Right atrium auricular region (tissue), 2 donors: ENCODE measurements at regions not wholly inside any gene's neighbourhood (a gene's known extent, or its start where the extent isn't known, plus 50 kb on each side); places are given as distances from the start of the nearest gene placed in this dataset.
A peak's percentile ranks its signal among the peaks of the same experiment; 100 is the strongest.
"Not testable (repeated sequence)": the region's sequence is repeated elsewhere in the genome, so short reads cannot be mapped to it uniquely, and the experiment has no call there.

Experiments used
- DNase-seq: peaks from one replicate; pipeline ENCODE4 v3.0.0-alpha.2; 2019; ENCODE audit warnings: low spot score
- H3K27ac ChIP-seq, 2 donors: fragments of 200-600 bp; sonication (generic); 1 replicate in 1 of 2; 2 replicates in 1 of 2; pipeline ENCODE4 v1.5.1; 2016 to 2019
- H3K27me3 ChIP-seq, 2 donors: fragments of 200-600 bp; sonication (generic); one replicate each; pipeline versions ENCODE4 v1.5.1 to v1.6.0; 2017 to 2019
- H3K36me3 ChIP-seq: fragments of 200-600 bp; sonication (generic); one replicate; pipeline ENCODE4 v1.5.1; 2016
- H3K4me1 ChIP-seq, 2 donors: fragments of 200-600 bp; sonication (generic); one replicate each; pipeline versions ENCODE4 v1.5.1 to v1.6.0; 2017 to 2019
- H3K4me3 ChIP-seq, 2 donors: fragments of 200-600 bp; sonication (generic); 1 replicate in 1 of 2; 2 replicates in 1 of 2; pipeline ENCODE4 v1.5.1; 2017 to 2019; ENCODE audit warnings: mild to moderate bottlenecking in 1 of 2, moderate library complexity in 1 of 2
- H3K9me3 ChIP-seq, 2 donors: fragments of 200-600 bp; sonication (generic); one replicate each; pipeline ENCODE4 v1.5.1; 2019
- CTCF ChIP-seq, 2 donors: fragments of 200-600 bp; sonication (generic); IDR thresholded peaks; one replicate each; pipeline ENCODE4 v1.5.1; 2019; ENCODE audit warnings: antibody characterized with exemption in 2 of 2

DNA sequence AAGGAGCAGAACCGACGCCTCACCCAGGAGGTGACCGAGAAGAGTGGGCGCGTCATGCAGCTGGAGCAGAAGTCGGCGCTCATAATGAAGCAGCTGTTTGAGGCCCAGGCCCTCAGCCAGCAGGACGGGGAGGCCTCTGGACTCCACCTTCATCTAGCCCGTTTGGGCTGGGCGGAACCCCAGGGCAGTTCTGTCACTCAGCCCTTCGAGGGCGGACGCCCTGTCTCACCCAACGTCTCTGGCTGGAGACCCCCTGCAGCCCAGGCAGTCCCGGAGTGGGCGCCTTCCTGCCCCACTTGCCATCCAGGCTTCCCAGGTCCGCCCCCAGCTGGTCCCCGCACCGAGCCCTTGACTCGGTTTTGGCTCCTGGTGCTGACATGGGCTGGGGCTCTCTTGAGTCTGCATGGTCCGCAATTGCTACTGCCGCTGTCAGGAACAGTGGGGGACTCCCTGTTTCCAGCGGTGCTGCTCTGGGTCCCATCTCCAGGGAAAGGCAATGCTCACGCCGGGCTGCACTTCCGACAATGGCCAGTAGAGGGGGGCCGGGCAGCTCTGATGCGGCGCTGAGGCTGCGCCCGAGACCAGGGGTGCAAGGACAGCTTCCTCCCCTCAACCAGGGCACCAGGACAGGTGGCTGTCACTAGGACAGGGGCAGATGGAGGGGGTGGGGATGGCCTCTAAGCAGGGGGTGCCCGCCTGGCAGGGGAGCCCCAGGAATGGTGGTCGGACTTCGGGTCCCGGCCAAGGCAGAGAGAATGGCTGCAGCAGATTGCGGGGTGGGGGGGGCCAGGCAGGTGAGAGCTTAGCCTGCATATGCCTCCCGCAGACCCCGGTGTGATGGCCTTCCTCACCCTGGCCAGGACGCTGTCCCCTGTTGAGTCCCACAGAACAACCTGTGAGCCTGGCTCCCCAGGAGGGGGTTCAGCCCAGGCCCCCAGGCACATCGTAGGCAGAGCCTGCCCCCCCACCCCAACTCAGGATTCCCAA is 71.2 kb upstream of the KCTD7 start:
- Histone ChIP-seq H3K36me3 (peaks cover 21% of the 10 kb centered on the region), H3K9me3 (no peaks in the 10 kb centered on the region), H3K27me3 (no peaks in the 10 kb centered on the region), H3K27ac (no peak overlapping the region), H3K4me1 (peaks cover 0 to 12% of the 10 kb centered on the region in 2 donors), H3K4me3 (no peak overlapping the region)
- peak; percentile 98 to 99 for TF ChIP-seq CTCF (IDR thresholded peaks at IDR 0.05)
- DNase-seq = no peak

DNA sequence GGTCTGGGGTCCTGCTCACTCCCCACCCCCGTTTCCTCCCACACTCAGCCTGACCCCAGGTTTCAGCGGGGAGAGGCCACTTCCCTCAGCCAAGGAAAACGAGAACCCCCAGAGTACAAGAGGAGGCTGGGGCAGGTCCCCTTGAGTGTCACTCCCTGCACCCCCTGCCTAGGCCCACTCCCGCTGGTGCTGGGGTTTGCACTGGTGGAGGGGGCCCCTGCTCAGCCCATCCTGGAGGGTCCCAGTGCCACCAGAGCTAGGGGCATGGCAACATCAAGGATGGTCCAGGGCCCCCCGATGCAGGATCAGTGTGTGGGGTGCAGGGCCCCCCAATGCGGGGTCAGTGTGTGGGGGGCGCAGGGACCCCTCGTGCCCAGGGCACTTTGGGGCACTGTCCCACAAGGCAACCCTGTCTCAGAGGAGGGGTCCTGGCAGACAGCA is 70.5 kb upstream of the KCTD7 start:
- peaks cover 0 to 12% of the 10 kb centered on the region in 2 donors for H3K4me1 ChIP-seq
- no peak overlapping the region for H3K4me3 ChIP-seq
- no peak overlapping the region for H3K27ac ChIP-seq
- H3K9me3 ChIP-seq = no peaks in the 10 kb centered on the region
- TF ChIP-seq CTCF (IDR thresholded peaks at IDR 0.05) = no peak
- no peaks in the 10 kb centered on the region for H3K27me3 ChIP-seq
- no peak for DNase-seq
- H3K36me3 ChIP-seq = peaks cover 16% of the 10 kb centered on the region

GRCh38 chr7:66558660-66559465 is 69.8 kb upstream of the KCTD7 start:
- no peak for TF ChIP-seq CTCF (IDR thresholded peaks at IDR 0.05)
- Histone ChIP-seq H3K4me3 (no peak overlapping the region), H3K36me3 (peaks cover 12% of the 10 kb centered on the region), H3K27me3 (no peaks in the 10 kb centered on the region), H3K4me1 (peaks cover 0 to 12% of the 10 kb centered on the region in 2 donors), H3K9me3 (no peaks in the 10 kb centered on the region), H3K27ac (no peak overlapping the region)
- no peak for DNase-seq

GRCh38 chr7:66564045-66564444 is 64.6 kb upstream of the KCTD7 start:
- Histone ChIP-seq H3K27ac (no peak overlapping the region), H3K27me3 (no peaks in the 10 kb centered on the region), H3K4me1 (no peaks in the 10 kb centered on the region), H3K4me3 (no peak overlapping the region), H3K36me3 (peaks cover 12% of the 10 kb centered on the region), H3K9me3 (no peaks in the 10 kb centered on the region)
- no peak for TF ChIP-seq CTCF (IDR thresholded peaks at IDR 0.05)
- no peak for DNase-seq

DNA sequence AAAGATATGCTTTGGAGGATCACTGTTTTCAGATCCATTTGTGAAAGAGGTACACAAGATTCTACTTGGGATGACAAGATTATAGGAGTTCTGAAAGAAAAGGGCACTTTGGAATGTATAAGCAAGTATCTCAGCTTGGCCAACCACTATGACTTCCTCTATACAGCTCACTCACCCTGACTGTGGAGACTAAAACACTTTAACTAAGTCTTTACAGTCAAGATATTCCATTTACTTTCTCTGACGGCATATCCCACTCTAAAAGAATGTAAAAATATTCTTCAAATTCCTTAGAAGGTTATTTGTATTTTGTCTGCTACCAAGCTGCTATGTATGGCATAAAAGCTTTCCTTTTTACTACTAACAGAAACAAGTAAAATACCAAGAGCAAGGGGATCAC is 58.5 kb upstream of the KCTD7 start:
- DNase-seq, H3K27me3 ChIP-seq, H3K4me1 ChIP-seq, H3K27ac ChIP-seq, H3K9me3 ChIP-seq, H3K4me3 ChIP-seq: not testable (repeated sequence)
- peaks cover 48% of the 10 kb centered on the region for H3K36me3 ChIP-seq

DNA sequence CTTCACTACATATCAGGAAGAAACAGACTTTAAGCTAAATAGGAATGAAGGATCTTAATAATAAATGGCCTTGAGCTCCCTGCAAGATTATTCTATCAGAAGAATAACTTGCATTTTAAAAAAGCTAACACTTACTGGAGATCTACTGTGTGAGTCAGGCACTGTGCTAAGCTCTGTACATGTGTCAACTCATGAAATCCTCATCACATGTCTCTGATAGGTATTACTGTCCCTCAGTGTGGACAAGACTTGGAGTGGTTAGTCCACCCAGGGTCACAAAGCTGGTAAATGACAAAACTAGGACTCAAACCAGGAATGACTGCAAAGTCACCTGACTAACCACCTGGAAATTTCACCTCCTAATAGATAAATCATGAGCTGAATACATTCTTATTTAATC is 57.1 kb upstream of the KCTD7 start:
- H3K9me3 ChIP-seq = no peaks in the 10 kb centered on the region
- no peak for TF ChIP-seq CTCF (IDR thresholded peaks at IDR 0.05)
- H3K4me3 ChIP-seq = no peak overlapping the region
- no peaks in the 10 kb centered on the region for H3K27me3 ChIP-seq
- H3K36me3 ChIP-seq = peaks cover 51% of the 10 kb centered on the region
- H3K4me1 ChIP-seq = no peaks in the 10 kb centered on the region
- no peak for DNase-seq
- H3K27ac ChIP-seq = no peak overlapping the region

DNA sequence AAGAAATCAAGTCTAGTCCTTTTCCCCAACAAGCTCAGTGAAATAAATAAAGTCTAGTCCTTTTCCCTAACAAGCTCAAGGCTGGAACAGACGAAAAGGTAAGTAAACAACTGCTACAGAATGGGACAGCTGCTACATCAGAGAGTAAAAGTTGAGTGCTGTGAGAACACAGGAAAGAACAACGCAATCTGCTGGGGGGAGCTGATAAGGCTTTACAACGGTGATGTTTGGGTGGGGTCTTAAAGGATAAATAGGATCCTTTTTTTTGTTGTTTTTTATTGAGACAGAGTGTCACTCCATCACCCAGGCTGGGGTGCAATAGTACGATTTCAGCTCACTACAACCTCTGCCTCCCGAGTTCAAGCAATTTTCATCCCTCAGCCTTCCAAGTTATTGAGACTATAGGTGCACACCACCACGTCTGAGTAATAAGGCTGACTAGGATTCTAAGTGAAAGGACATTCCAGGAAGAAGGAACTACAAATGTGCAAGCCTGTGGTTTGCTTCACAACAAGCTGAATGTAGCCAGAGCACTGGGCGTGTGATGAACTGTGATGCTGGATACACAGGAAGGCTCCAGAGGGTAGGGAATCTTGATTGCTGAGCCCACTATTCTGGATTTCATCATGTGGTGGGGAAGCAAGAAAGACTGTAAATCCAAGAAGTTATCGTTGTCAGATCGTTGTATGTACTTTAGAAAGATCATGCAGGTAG is 54.7 kb upstream of the KCTD7 start:
- not testable (repeated sequence) for H3K4me3 ChIP-seq, DNase-seq, H3K27ac ChIP-seq, H3K4me1 ChIP-seq, H3K9me3 ChIP-seq, H3K27me3 ChIP-seq
- peaks cover 44% of the 10 kb centered on the region for H3K36me3 ChIP-seq

DNA sequence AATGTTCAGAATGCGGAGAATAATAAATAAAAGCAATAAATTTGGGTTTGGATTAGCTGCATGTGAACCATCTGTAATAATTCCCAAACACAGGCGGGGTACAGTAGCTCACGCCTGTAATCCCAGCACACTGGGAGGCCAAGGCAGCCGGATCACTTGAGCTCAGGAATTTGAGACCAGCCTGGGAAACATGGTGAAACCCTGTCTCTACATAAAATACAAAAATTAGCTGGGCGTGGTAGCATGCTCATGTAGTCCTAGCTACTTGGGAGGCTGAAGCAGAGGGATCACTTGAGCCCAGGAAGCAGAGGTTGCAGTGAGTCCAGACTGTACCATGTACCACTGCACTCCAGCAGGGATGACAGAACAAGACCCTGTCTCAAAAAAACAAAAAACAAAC is 53.9 kb upstream of the KCTD7 start:
- not testable (repeated sequence) for H3K4me3 ChIP-seq, H3K9me3 ChIP-seq, H3K27me3 ChIP-seq, H3K27ac ChIP-seq, H3K4me1 ChIP-seq, DNase-seq
- peaks cover 44% of the 10 kb centered on the region for H3K36me3 ChIP-seq
